Midbrain (tissue), 1 donor: ENCODE measurements at regions not wholly inside any gene's neighbourhood (a gene's known extent, or its start where the extent isn't known, plus 50 kb on each side); places are given as distances from the start of the nearest gene placed in this dataset.

ENCODE experiments used
- DNase-seq: peaks from one replicate; lab custom pipeline; 2025; lab: John Stamatoyannopoulos, UW

- no peak for DNase-seq
These were observed 274.8 kb upstream of the CNTN4 start for GRCh38 chr3:1823867-1824266.

- no peak for DNase-seq
These were observed 274.3 kb upstream of the CNTN4 start for GRCh38 chr3:1824359-1824758.

- no peak for DNase-seq
These were observed 270.1 kb upstream of the CNTN4 start for GRCh38 chr3:1828519-1828918.

GRCh38 chr3:1830851-1831250 lies 267.8 kb upstream of the CNTN4 start:
- DNase-seq = no peak

- no peak for DNase-seq
These were observed 266.3 kb upstream of the CNTN4 start for GRCh38 chr3:1832395-1832794.

- DNase-seq = no peak
These were observed 255.6 kb upstream of the CNTN4 start for GRCh38 chr3:1843111-1843510.

- no peak for DNase-seq
These were observed 251.1 kb upstream of the CNTN4 start for GRCh38 chr3:1847571-1847970.

- no peak for DNase-seq
These were observed 249.7 kb upstream of the CNTN4 start for GRCh38 chr3:1848935-1849334.

- no peak for DNase-seq
These were observed 245.7 kb upstream of the CNTN4 start for GRCh38 chr3:1852950-1853349.

GRCh38 chr3:1855841-1856240 lies 242.8 kb upstream of the CNTN4 start:
- no peak for DNase-seq

- no peak for DNase-seq
These were observed 227.9 kb upstream of the CNTN4 start for GRCh38 chr3:1870738-1871137.

- no peak for DNase-seq
These were observed 215.1 kb upstream of the CNTN4 start for GRCh38 chr3:1883534-1883933.

GRCh38 chr3:1892459-1892858 lies 206.2 kb upstream of the CNTN4 start:
- no peak for DNase-seq

- no peak for DNase-seq
These were observed 196.2 kb upstream of the CNTN4 start for GRCh38 chr3:1902416-1902815.

- DNase-seq = no peak
These were observed 195.6 kb upstream of the CNTN4 start for GRCh38 chr3:1903111-1903510.

GRCh38 chr3:1907911-1908310 lies 190.8 kb upstream of the CNTN4 start:
- DNase-seq = no peak

GRCh38 chr3:1908651-1909445 lies 189.8 kb upstream of the CNTN4 start:
- DNase-seq = no peak

GRCh38 chr3:1910322-1910721 lies 188.3 kb upstream of the CNTN4 start:
- no peak for DNase-seq

- no peak for DNase-seq
These were observed 168.8 kb upstream of the CNTN4 start for GRCh38 chr3:1929788-1930414.

GRCh38 chr3:1938975-1939374 lies 159.7 kb upstream of the CNTN4 start:
- no peak for DNase-seq

- DNase-seq = no peak
These were observed 155.9 kb upstream of the CNTN4 start for GRCh38 chr3:1942781-1943180.

GRCh38 chr3:1943395-1944118 lies 155.1 kb upstream of the CNTN4 start:
- DNase-seq = no peak

- DNase-seq = no peak
These were observed 153.0 kb upstream of the CNTN4 start for GRCh38 chr3:1945698-1946097.
